ENCODE measurements at regions not wholly inside any gene's neighbourhood (a gene's known extent, or its start where the extent isn't known, plus 50 kb on each side); places are given as distances from the start of the nearest gene placed in this dataset.

GRCh38 chrX:7784580-7784979 is 58.4 kb upstream of the VCX start:
- no peak for TF ChIP-seq CTCF (conservative IDR thresholded peaks at IDR 0.05)
- no peak for TF ChIP-seq EZH2 (IDR thresholded peaks at IDR 0.05; ENCODE audit: low read depth)
- ChIA-PET POLR2A (ENCODE audit: unreplicated experiment) (no interaction called here), CTCF (no interaction called here)
- Histone ChIP-seq H3K36me3 (ENCODE audit: low read depth) (no peaks in the 10 kb centered on the region), H3K4me3 (no peak overlapping the region), H3K9me2 (ENCODE audit: insufficient read depth) (no peaks in the 10 kb centered on the region), H3K79me2 (ENCODE audit: low read depth) (no peaks in the 10 kb centered on the region), H3K9me3 (ENCODE audit: insufficient read depth, low read depth) (no peaks in the 10 kb centered on the region), H3K4me2 (no peak overlapping the region), H3F3A (ENCODE audit: insufficient read depth, low read depth) (no peaks in the 10 kb centered on the region), H3K27ac (no peak overlapping the region), H3K4me1 (replicated peaks; ENCODE audit: insufficient read depth) (no peaks in the 10 kb centered on the region), H3K27me3 (ENCODE audit: insufficient read depth, low read depth) (no peaks in the 10 kb centered on the region), H2AFZ (no peak overlapping the region), H4K20me1 (ENCODE audit: insufficient read depth) (no peaks in the 10 kb centered on the region)
- DNase-seq = no peak
- intact Hi-C loops (cut with micrococcal nuclease; ENCODE audit: unreplicated experiment) = no loop called here
- BruUV-seq (replicated peaks) = no TSS peak

GRCh38 chrX:7779644-7780043 is 63.3 kb upstream of the VCX start:
- H3K4me3 ChIP-seq = no peak overlapping the region
- H2AFZ ChIP-seq = no peak overlapping the region
- no peak overlapping the region for H3K4me2 ChIP-seq
- H3K9me3 ChIP-seq (ENCODE audit: insufficient read depth, low read depth) = no peaks in the 10 kb centered on the region
- H3K79me2 ChIP-seq (ENCODE audit: low read depth) = no peaks in the 10 kb centered on the region
- intact Hi-C loops (cut with micrococcal nuclease; ENCODE audit: unreplicated experiment) = no loop called here
- no peak for TF ChIP-seq CTCF (conservative IDR thresholded peaks at IDR 0.05)
- TF ChIP-seq EZH2 (IDR thresholded peaks at IDR 0.05; ENCODE audit: low read depth) = no peak
- H3K4me1 ChIP-seq (replicated peaks; ENCODE audit: insufficient read depth) = no peaks in the 10 kb centered on the region
- no peak overlapping the region for H3K27ac ChIP-seq
- no peaks in the 10 kb centered on the region for H3K9me2 ChIP-seq (ENCODE audit: insufficient read depth)
- CTCF ChIA-PET = no interaction called here
- H3F3A ChIP-seq (ENCODE audit: insufficient read depth, low read depth) = no peaks in the 10 kb centered on the region
- no peaks in the 10 kb centered on the region for H4K20me1 ChIP-seq (ENCODE audit: insufficient read depth)
- DNase-seq = no peak
- no TSS peak for BruUV-seq (replicated peaks)
- POLR2A ChIA-PET (ENCODE audit: unreplicated experiment) = no interaction called here
- H3K36me3 ChIP-seq (ENCODE audit: low read depth) = no peaks in the 10 kb centered on the region
- H3K27me3 ChIP-seq (ENCODE audit: insufficient read depth, low read depth) = no peaks in the 10 kb centered on the region

GRCh38 chrX:7775987-7776386 is 67.0 kb upstream of the VCX start:
- no peaks in the 10 kb centered on the region for H3K36me3 ChIP-seq (ENCODE audit: low read depth)
- TF ChIP-seq CTCF (conservative IDR thresholded peaks at IDR 0.05) (no peak), EZH2 (IDR thresholded peaks at IDR 0.05; ENCODE audit: low read depth) (no peak)
- intact Hi-C loops (cut with micrococcal nuclease; ENCODE audit: unreplicated experiment) = no loop called here
- no peak overlapping the region for H3K4me2 ChIP-seq
- BruUV-seq (replicated peaks) = no TSS peak
- H3K27ac ChIP-seq = no peak overlapping the region
- H3F3A ChIP-seq (ENCODE audit: insufficient read depth, low read depth) = no peaks in the 10 kb centered on the region
- POLR2A ChIA-PET (ENCODE audit: unreplicated experiment) = no interaction called here
- H3K4me3 ChIP-seq = no peak overlapping the region
- no peaks in the 10 kb centered on the region for H3K79me2 ChIP-seq (ENCODE audit: low read depth)
- H3K4me1 ChIP-seq (replicated peaks; ENCODE audit: insufficient read depth) = no peaks in the 10 kb centered on the region
- no peaks in the 10 kb centered on the region for H3K27me3 ChIP-seq (ENCODE audit: insufficient read depth, low read depth)
- H4K20me1 ChIP-seq (ENCODE audit: insufficient read depth) = no peaks in the 10 kb centered on the region
- CTCF ChIA-PET = no interaction called here
- H2AFZ ChIP-seq = no peak overlapping the region
- DNase-seq = no peak
- no peaks in the 10 kb centered on the region for H3K9me2 ChIP-seq (ENCODE audit: insufficient read depth)
- no peaks in the 10 kb centered on the region for H3K9me3 ChIP-seq (ENCODE audit: insufficient read depth, low read depth)
